LNCaP clone FGC (cell line): ENCODE measurements at regions not wholly inside any gene's neighbourhood (a gene's known extent, or its start where the extent isn't known, plus 50 kb on each side); places are given as distances from the start of the nearest gene placed in this dataset.

Experiments
- DNase-seq: peaks from one replicate; pipeline ENCODE4 v3.0.0-alpha.2; 2011; ENCODE audit warnings: low read depth
- H3K4me3 ChIP-seq: 2 replicates; pipeline ENCODE4 v1.5.1; 2011; ENCODE audit warnings: mild to moderate bottlenecking, low read depth, low read length, control low read depth
- CTCF ChIP-seq: IDR thresholded peaks from 2 replicates; pipeline ENCODE4 v1.5.1; 2012; ENCODE audit warnings: mild to moderate bottlenecking; ENCODE audit not compliant: control insufficient read depth, insufficient read depth; ENCODE audit errors: extremely low read depth

GRCh38 chr13:50375792-50376191 lies 360.5 kb downstream of the KCNRG start:
- DNase-seq: no peak
- no peak for TF ChIP-seq CTCF
- H3K4me3 ChIP-seq: no peak overlapping the region

GRCh38 chr13:50376895-50377575 lies 361.8 kb downstream of the KCNRG start:
- DNase-seq: no peak
- H3K4me3 ChIP-seq: no peak overlapping the region
- peak; percentile 31; the same call in 1 of the 2 replicates for TF ChIP-seq CTCF

GRCh38 chr13:50377726-50378270 lies 362.6 kb downstream of the KCNRG start:
- TF ChIP-seq CTCF: no peak
- no peak overlapping the region for H3K4me3 ChIP-seq
- DNase-seq: no peak

- TF ChIP-seq CTCF: no peak
- no peak overlapping the region for H3K4me3 ChIP-seq
- DNase-seq: no peak
These were observed 363.3 kb downstream of the KCNRG start for GRCh38 chr13:50378509-50379044.

GRCh38 chr13:50379584-50379983 lies 364.3 kb downstream of the KCNRG start:
- H3K4me3 ChIP-seq: no peak overlapping the region
- no peak for TF ChIP-seq CTCF
- no peak for DNase-seq

GRCh38 chr13:50380905-50381304 lies 365.7 kb downstream of the KCNRG start:
- DNase-seq: no peak
- H3K4me3 ChIP-seq: no peak overlapping the region
- TF ChIP-seq CTCF: no peak

- no peak for DNase-seq
- no peak overlapping the region for H3K4me3 ChIP-seq
- no peak for TF ChIP-seq CTCF
These were observed 367.3 kb downstream of the KCNRG start for GRCh38 chr13:50382511-50382910.
